GM12878 (cell line): ENCODE measurements at regions not wholly inside any gene's neighbourhood (a gene's known extent, or its start where the extent isn't known, plus 50 kb on each side); places are given as distances from the start of the nearest gene placed in this dataset.

ENCODE experiments used
- ATAC-seq: fragments of 200-7000 bp; cut with Tn5 transposase; 3 replicates; pipeline ENCODE4 v1.9.1; 2020; ENCODE audit warnings: mild to moderate bottlenecking, moderate library complexity
- BruUV-seq: library from RNA; stranded (reverse); fragments of 400-500 nt; replicated peaks from 2 replicates; lab custom pipeline; 2021; lab: Mats Ljungman, UMichigan
- CTCF ChIA-PET: fragments of 300-600 bp; sonication (Branson Sonifier 250); formaldehyde crosslinking; extraction: SDS; loops from one replicate; lab custom pipeline; 2021; ENCODE audit warnings: inconsistent platforms; lab: Yijun Ruan, JAX
- POLR2A ChIA-PET: fragments of 350-600 bp; formaldehyde crosslinking; extraction: SDS; loops from one replicate; lab custom pipeline; 2021; ENCODE audit warnings: inconsistent platforms; lab: Charles Lee
- RAD21 ChIA-PET: fragments of 300-600 bp; sonication (Branson Sonifier 250); formaldehyde crosslinking; loops from one replicate; lab custom pipeline; 2023; ENCODE audit warnings: antibody characterized with exemption; ENCODE audit not compliant: unreplicated experiment; lab: Charles Lee
- SMC1A ChIA-PET: fragments of 300-600 bp; sonication (Branson Sonifier 250); formaldehyde crosslinking; loops from one replicate; lab custom pipeline; 2023; ENCODE audit not compliant: unreplicated experiment, uncharacterized antibody; lab: Charles Lee
- DNase-seq: peaks from one replicate; pipeline ENCODE4 v3.0.0-alpha.2; 2011; ENCODE audit warnings: low read depth, low spot score
- FAIRE-seq: peaks from 3 replicates; lab custom pipeline; 2011; peaks lifted over from hg19 to GRCh38; lab: Jason Lieb, UNC
- H2AFZ ChIP-seq: 2 replicates; pipeline ENCODE4 v1.6.0; 2011; ENCODE audit warnings: low read depth, low read length, control low read depth; ENCODE audit not compliant: control insufficient read depth
- H3K27ac ChIP-seq: 2 replicates; pipeline ENCODE4 v1.5.1; 2011; ENCODE audit warnings: control low read depth; ENCODE audit not compliant: control insufficient read depth, insufficient read depth
- H3K27me3 ChIP-seq, 2 experiments: replicated peaks in 1 of 2; 2 replicates each; pipeline versions ENCODE4 v1.6.0 to v1.6.1; 2011; ENCODE audit warnings: low read length in 1 of 2; ENCODE audit not compliant: control insufficient read depth in 2 of 2, insufficient read depth in 2 of 2
- H3K36me3 ChIP-seq, 2 experiments: 2 replicates each; pipeline ENCODE4 v1.5.1; 2011; ENCODE audit warnings: low read length in 1 of 2; ENCODE audit not compliant: control insufficient read depth in 2 of 2, insufficient read depth in 2 of 2
- H3K4me1 ChIP-seq: 2 replicates; pipeline ENCODE4 v1.6.1; 2011; ENCODE audit warnings: mild to moderate bottlenecking, low read length, moderate library complexity, mixed read lengths; ENCODE audit not compliant: control insufficient read depth, insufficient read depth
- H3K4me2 ChIP-seq: 2 replicates; pipeline ENCODE4 v1.6.0; 2011; ENCODE audit warnings: control low read depth; ENCODE audit not compliant: control insufficient read depth, insufficient read depth
- H3K4me3 ChIP-seq: fragments of 200-600 bp; sonication (generic); 2 replicates; pipeline ENCODE4 v1.5.1; 2016
- H3K79me2 ChIP-seq: 2 replicates; pipeline ENCODE4 v1.6.0; 2011; ENCODE audit warnings: low read length; ENCODE audit not compliant: control insufficient read depth, insufficient read depth
- H3K9ac ChIP-seq: 2 replicates; pipeline ENCODE4 v1.8.0; 2011; ENCODE audit warnings: low read length, control low read depth, mixed read lengths; ENCODE audit not compliant: control insufficient read depth, insufficient read depth
- H3K9me3 ChIP-seq: replicated peaks from 3 replicates; pipeline ENCODE4 v1.5.1; 2011; ENCODE audit warnings: mild to moderate bottlenecking, low read length; ENCODE audit not compliant: control insufficient read depth, insufficient read depth
- H4K20me1 ChIP-seq: 2 replicates; pipeline ENCODE4 v1.6.0; 2011; ENCODE audit not compliant: control insufficient read depth, insufficient read depth
- BMI1 ChIP-seq: fragments of 450-650 bp; IDR thresholded peaks from 2 replicates; pipeline ENCODE4 v1.6.1; 2016; ENCODE audit warnings: mild to moderate bottlenecking, moderate library complexity, borderline replicate concordance
- BRCA1 ChIP-seq: IDR thresholded peaks from 2 replicates; pipeline ENCODE4 v1.6.1; 2011; ENCODE audit warnings: low read depth, low read length, improper control_type of control experiment
- HDAC2 ChIP-seq: fragments of 200-600 bp; sonication (generic); IDR thresholded peaks from 2 replicates; pipeline ENCODE4 v1.6.1; 2017
- IKZF1 ChIP-seq: fragments of 450-650 bp; conservative IDR thresholded peaks from 2 replicates; pipeline ENCODE4 v1.6.1; 2017; ENCODE audit warnings: antibody characterized with exemption, mild to moderate bottlenecking
- MTA3 ChIP-seq: IDR thresholded peaks from 2 replicates; pipeline ENCODE4 v1.6.1; 2012; ENCODE audit warnings: low read length, inconsistent platforms, borderline replicate concordance
- NR2F1 ChIP-seq: fragments of 450-650 bp; conservative IDR thresholded peaks from 2 replicates; pipeline ENCODE4 v1.6.1; 2017; ENCODE audit warnings: mild to moderate bottlenecking
- SPI1 ChIP-seq: IDR thresholded peaks from 2 replicates; pipeline ENCODE4 v1.6.1; 2011; ENCODE audit warnings: low read depth, mild to moderate bottlenecking, low read length, moderate library complexity, borderline replicate concordance; ENCODE audit not compliant: insufficient read depth
- TCF12 ChIP-seq: IDR thresholded peaks from 2 replicates; pipeline ENCODE4 v1.6.1; 2011; ENCODE audit warnings: low read depth, mild to moderate bottlenecking, low read length
- YBX1 ChIP-seq: fragments of 450-650 bp; IDR thresholded peaks from 2 replicates; pipeline ENCODE4 v1.6.1; 2016; ENCODE audit warnings: antibody characterized with exemption
- WGBS: methylation state at CpG from one replicate; pipeline ENCODE4 v1.1.6; 2016; ENCODE audit warnings: low lambda C conversion rate; ENCODE audit not compliant: insufficient replicate concordance, insufficient coverage; ENCODE audit errors: missing lambda C conversion rate; 5-methylcytosine and 5-hydroxymethylcytosine counted together
- in situ Hi-C: fragments of 300-500 bp; cut with MboI; formaldehyde crosslinking; loops from 9 replicates; pipeline ENCODE4 v1.14.3; 2018; ENCODE audit warnings: mixed read lengths
- intact Hi-C: fragments of 100-400 bp; cut with micrococcal nuclease; formaldehyde crosslinking; loops from one replicate; pipeline ENCODE4 v1.14.2; 2022; ENCODE audit not compliant: unreplicated experiment
- TF ChIP-seq, protein P1 (sequence below): fragments of 150-350 bp; IDR thresholded peaks from 2 replicates; pipeline ENCODE4 v1.6.1; 2016; ENCODE audit warnings: low read depth, low read length
- TF ChIP-seq, protein P2 (sequence below): fragments of 450-650 bp; IDR thresholded peaks from 2 replicates; pipeline ENCODE4 v1.6.1; 2017; ENCODE audit warnings: mild to moderate bottlenecking, moderate library complexity

DNA sequence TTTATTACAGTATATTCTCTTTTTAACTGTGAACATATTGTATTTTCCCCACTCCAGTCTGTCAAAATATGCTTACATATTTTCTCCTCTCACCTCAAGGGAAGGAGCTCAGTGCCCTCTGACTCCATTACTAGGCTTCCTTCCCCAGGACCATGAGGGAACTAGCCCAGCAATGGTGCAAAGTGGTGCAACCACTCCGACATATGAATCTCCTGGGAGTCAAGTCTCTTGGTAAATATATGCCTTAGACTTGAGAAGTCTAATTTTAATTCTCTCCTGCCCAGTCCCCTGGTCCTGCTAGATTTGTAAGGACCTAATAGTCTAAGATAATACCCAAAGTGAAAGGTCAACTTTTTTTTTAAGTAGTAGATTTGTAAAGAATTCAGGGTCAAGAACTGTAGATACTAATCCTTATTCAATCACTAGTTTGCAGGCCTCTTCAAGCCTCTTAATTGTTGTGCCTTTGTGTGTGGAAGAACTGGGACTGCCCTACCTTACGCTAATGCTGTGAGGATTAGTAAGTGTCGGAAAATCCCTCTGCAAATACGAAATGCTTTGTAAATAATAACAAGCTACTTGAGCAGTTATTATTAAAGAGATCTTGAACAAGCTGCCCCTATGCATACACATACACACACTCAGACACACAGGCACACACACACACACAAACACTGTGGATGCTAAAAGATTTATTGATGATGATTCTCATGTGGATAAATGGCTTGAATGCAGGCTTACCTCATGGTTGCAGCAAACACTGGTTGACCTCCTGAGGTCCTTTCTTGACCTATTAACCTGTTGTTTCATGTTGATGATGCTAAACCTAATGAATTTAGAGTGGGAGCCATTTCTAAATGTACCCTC lies 251.2 kb upstream of the PARD3B start (continued):
- TF ChIP-seq, protein P1, sequence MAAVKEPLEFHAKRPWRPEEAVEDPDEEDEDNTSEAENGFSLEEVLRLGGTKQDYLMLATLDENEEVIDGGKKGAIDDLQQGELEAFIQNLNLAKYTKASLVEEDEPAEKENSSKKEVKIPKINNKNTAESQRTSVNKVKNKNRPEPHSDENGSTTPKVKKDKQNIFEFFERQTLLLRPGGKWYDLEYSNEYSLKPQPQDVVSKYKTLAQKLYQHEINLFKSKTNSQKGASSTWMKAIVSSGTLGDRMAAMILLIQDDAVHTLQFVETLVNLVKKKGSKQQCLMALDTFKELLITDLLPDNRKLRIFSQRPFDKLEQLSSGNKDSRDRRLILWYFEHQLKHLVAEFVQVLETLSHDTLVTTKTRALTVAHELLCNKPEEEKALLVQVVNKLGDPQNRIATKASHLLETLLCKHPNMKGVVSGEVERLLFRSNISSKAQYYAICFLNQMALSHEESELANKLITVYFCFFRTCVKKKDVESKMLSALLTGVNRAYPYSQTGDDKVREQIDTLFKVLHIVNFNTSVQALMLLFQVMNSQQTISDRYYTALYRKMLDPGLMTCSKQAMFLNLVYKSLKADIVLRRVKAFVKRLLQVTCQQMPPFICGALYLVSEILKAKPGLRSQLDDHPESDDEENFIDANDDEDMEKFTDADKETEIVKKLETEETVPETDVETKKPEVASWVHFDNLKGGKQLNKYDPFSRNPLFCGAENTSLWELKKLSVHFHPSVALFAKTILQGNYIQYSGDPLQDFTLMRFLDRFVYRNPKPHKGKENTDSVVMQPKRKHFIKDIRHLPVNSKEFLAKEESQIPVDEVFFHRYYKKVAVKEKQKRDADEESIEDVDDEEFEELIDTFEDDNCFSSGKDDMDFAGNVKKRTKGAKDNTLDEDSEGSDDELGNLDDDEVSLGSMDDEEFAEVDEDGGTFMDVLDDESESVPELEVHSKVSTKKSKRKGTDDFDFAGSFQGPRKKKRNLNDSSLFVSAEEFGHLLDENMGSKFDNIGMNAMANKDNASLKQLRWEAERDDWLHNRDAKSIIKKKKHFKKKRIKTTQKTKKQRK: no peak
- no peak for TF ChIP-seq BRCA1
- no peak for TF ChIP-seq SPI1

DNA sequence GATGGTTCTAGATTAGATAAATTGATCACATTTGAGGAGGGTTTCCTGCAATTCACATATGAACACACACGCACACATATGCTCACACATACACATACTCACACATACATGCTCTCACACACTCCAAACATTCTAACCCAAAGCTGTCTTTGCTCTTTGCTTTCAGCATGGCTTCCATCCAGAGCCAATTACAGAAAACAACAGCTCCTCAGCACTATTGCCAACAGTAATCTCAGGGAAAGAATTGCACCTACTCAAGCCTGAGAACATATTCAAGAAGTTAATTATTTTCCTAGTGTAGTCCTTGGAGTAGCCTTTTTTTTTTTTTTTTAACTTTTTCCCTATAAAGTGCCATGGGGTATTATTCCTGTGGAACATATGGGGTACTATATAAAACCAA lies 246.9 kb upstream of the PARD3B start:
- RAD21 ChIA-PET: interaction anchor here (1.0 kb wide), 1 partner anchor 8 kb away, joined by 3 read pairs; no protein-coding TSS in a partner anchor
- in situ Hi-C loops: no loop called here
- Histone ChIP-seq H2AFZ (no peak overlapping the region), H3K79me2 (no peaks in the 10 kb centered on the region), H3K27me3 (no peaks in the 10 kb centered on the region), H3K4me3 (no peak overlapping the region), H4K20me1 (no peaks in the 10 kb centered on the region), H3K27ac (no peak overlapping the region), H3K4me1 (no peaks in the 10 kb centered on the region), H3K9ac (no peak overlapping the region), H3K4me2 (no peak overlapping the region), H3K9me3 (no peaks in the 10 kb centered on the region), H3K36me3 (no peaks in the 10 kb centered on the region)
- SMC1A ChIA-PET: interaction anchor here (0.5 to 1.8 kb wide), 2 partner anchors 13 to 1686 kb away, joined by 3 to 4 read pairs; no protein-coding TSS in a partner anchor
- ATAC-seq (no peak), DNase-seq (no peak), FAIRE-seq (no peak)
- CTCF ChIA-PET: interaction anchor here (0.6 to 1.0 kb wide), 2 partner anchors 28 to 54 kb away, joined by 4 to 5 read pairs; no protein-coding TSS in a partner anchor
- POLR2A ChIA-PET: no interaction called here
- BruUV-seq: no TSS peak
- TF ChIP-seq MTA3: no peak
- no peak for TF ChIP-seq NR2F1
- no peak for TF ChIP-seq TCF12
- TF ChIP-seq HDAC2: no peak
- no peak for TF ChIP-seq YBX1
- TF ChIP-seq, protein P2, sequence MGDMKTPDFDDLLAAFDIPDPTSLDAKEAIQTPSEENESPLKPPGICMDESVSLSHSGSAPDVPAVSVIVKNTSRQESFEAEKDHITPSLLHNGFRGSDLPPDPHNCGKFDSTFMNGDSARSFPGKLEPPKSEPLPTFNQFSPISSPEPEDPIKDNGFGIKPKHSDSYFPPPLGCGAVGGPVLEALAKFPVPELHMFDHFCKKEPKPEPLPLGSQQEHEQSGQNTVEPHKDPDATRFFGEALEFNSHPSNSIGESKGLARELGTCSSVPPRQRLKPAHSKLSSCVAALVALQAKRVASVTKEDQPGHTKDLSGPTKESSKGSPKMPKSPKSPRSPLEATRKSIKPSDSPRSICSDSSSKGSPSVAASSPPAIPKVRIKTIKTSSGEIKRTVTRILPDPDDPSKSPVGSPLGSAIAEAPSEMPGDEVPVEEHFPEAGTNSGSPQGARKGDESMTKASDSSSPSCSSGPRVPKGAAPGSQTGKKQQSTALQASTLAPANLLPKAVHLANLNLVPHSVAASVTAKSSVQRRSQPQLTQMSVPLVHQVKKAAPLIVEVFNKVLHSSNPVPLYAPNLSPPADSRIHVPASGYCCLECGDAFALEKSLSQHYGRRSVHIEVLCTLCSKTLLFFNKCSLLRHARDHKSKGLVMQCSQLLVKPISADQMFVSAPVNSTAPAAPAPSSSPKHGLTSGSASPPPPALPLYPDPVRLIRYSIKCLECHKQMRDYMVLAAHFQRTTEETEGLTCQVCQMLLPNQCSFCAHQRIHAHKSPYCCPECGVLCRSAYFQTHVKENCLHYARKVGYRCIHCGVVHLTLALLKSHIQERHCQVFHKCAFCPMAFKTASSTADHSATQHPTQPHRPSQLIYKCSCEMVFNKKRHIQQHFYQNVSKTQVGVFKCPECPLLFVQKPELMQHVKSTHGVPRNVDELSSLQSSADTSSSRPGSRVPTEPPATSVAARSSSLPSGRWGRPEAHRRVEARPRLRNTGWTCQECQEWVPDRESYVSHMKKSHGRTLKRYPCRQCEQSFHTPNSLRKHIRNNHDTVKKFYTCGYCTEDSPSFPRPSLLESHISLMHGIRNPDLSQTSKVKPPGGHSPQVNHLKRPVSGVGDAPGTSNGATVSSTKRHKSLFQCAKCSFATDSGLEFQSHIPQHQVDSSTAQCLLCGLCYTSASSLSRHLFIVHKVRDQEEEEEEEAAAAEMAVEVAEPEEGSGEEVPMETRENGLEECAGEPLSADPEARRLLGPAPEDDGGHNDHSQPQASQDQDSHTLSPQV: no peak
- no peak for TF ChIP-seq IKZF1
- TF ChIP-seq BMI1: no peak
- intact Hi-C loops: no loop called here
- 0% methylated on average over 1 of the region's 1 CpG for WGBS
